SH-SY5Y (cell line): ENCODE measurements at regions not wholly inside any gene's neighbourhood (a gene's known extent, or its start where the extent isn't known, plus 50 kb on each side); places are given as distances from the start of the nearest gene placed in this dataset.

ENCODE experiments used
- GATA2 ChIP-seq: IDR thresholded peaks from 2 replicates; pipeline ENCODE4 v1.6.1; 2011; ENCODE audit warnings: mild to moderate bottlenecking, low read depth, low read length
- GATA3 ChIP-seq: IDR thresholded peaks from 2 replicates; pipeline ENCODE4 v1.6.1; 2011; ENCODE audit warnings: low read depth, mild to moderate bottlenecking, low read length, moderate library complexity

DNA sequence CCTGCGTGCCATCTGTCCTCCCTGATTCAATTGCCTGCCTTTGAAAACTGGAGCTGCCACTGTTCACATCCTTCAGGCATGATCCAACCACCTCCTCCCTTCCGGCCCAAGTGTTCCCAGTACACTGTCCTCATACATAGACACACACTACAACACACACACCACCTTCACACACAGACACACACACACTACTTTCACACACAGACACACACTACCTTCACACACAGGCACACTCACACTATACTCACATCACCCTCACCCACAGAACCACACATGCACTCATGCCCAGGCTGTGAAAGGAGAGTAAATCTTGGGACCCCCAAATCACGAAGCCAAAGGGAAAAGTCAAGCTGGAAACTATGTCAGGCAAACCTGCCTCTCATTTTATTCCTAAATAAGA is 109.4 kb upstream of the MYLIP start:
- TF ChIP-seq GATA2 = no peak
- TF ChIP-seq GATA3 = no peak

DNA sequence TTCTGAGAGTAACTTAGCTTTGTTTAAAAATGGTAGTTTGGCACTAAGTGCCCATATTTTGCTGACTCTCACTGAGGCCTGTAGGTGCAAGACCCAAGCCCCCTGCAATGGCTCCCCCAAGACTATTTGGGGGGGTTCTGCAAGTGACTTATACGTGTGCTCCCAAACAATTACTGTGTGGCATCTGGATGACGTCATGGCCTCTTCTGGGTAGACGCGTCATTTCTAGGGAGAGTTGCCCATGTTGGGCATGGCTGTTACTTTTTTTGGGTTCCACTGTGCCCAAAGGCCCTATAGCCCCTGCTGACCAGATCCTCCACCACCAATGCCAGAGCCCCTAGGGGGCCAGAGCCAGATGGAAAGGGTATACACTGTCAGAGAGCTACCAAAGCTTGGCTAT is 110.3 kb upstream of the MYLIP start:
- TF ChIP-seq GATA3 (no peak), GATA2 (no peak)

DNA sequence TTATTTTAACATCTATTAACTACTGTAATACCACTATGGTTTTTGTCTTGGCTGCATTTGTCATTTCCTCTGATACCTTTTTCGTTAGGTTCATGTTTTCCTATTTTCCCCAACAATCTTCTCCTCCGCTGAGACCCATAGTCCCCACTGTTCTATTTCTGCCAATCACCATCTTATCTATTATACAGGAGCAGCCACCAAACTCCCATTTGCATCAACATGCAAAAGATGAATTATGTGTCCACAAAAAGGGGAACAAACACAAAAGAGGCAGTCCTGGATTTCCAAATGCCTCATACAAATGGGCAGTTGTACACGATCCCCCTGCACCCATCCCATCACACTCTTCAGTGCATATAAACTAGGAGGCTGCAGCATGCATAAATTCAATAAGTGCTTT is 121.7 kb upstream of the MYLIP start:
- no peak for TF ChIP-seq GATA3
- no peak for TF ChIP-seq GATA2

DNA sequence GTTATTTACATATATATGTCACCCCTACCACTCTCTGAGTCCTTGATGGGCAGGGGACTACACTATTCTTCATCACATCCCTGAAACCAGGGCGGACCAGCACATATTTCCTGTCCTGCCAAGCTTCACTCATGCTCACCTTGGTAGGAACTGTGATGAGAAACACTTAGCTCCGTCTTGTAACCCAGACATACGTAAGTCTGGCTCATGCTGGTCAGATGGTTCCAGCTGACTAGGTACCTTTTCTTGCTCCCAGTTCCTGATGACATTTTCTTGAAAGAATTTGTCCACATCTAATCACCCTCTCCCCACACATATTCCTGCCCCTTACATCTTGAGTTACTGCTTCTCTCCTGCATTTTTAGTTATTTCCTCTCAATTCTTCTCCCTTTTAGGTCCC is 122.2 kb upstream of the MYLIP start:
- TF ChIP-seq GATA3 (no peak), GATA2 (no peak)

DNA sequence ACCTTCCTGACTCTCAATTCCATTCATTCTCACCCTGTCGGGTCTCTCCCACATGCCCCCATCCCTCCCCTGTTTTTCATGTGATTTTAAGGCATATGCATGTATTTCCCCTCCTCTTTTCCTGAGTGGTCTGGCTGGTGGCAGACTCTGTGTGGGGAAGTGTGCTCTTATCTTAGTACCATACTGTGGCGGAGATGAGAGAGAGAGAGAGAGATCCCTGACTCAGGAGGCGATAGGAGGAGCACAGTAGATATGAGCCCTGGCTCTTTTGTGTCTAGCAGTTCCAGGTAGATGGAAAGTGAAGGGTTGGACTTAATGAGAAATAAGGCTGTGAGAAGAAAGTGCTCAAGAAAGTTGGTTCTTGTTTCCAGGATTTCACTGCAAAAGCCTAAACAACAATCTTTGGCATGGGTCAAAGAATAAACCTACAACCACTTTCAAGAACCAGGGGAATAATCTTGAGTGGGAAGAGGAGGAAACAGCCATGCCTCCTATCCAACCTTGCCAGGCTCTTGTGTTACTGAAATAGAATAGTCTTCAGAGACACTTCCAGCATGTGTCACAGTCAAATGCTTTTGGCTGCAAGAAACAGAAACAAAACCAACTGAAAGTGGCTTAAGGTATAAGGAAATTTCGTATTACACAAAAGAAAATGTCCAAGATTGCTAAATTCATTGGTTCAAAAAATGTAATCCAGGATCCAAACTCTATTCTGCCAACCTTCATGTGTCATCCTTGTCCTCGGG is 123.8 kb upstream of the MYLIP start:
- TF ChIP-seq GATA2 (no peak), GATA3 (no peak)

DNA sequence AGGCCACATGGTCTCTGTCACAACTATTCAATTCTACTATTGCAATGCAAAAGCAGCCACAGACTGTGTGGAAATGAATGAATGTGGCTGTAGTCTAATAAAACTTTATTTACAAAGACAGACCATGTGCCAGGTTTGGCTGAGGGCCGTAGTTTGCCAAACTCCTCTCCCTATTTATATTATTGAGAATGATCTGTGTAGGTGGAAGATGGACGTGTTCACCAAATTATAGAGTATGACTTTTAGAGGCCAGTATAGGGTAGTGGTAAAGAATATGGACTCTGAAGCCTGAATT is 125.7 kb upstream of the MYLIP start:
- TF ChIP-seq GATA2 (no peak), GATA3 (no peak)

DNA sequence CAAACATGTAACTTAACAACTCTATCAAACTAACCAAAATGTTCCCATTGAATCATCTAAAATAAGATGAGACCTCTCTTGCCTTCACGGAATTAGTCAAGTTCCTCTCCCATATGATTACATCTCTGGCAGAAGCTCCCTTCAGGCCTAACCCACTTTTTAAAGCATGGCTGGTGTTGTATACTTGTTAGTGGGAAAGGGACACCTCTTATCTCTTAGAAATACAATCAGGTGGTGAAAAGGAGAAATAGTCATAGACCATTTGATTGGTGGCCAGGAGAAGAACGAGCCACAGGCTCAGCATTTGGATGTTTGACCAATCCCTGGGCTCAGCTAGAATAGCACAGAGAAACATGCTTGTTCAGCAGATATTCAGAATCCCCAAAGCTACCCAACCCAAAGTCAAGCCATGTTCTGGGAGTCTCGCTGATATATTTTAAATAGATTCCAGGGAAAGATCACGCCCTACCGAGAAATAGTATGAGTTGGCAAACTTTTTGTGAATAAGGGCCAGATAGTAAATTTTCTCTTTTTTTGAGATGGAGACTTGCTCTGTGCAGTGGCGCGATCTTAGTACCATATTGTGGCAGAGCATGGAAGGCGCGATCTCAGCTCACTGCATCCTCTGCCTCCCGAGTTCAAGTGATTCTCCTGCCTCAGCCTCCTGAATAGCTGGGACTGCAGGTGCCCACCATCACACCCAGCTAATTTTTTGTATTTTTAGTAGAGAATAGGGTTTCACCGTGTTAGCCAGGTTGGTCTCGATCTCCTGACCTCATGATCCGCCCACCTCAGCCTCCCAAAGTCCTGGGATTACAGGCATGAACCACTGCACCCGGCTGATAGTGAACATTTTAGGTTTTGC is 126.3 kb upstream of the MYLIP start:
- no peak for TF ChIP-seq GATA2
- TF ChIP-seq GATA3 = no peak

DNA sequence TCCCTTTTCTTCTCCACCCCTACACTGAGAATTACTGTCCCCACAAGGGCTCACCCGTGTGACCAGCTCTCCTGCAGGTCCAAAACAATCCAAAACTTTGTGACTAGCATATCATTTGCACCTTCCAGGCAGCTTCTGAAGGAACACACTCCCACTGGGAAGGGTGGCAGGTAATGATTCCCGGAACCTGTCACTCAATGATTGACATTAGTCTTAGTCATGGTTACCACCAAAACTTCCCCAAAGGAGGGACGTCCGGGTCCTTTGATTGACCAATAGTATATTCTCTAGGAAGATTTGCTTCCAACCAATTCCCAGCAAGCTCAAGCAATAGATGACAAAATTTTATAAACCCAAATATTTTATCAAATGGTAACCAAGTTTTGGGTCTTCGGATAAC is 127.7 kb upstream of the MYLIP start:
- no peak for TF ChIP-seq GATA2
- TF ChIP-seq GATA3 = no peak

DNA sequence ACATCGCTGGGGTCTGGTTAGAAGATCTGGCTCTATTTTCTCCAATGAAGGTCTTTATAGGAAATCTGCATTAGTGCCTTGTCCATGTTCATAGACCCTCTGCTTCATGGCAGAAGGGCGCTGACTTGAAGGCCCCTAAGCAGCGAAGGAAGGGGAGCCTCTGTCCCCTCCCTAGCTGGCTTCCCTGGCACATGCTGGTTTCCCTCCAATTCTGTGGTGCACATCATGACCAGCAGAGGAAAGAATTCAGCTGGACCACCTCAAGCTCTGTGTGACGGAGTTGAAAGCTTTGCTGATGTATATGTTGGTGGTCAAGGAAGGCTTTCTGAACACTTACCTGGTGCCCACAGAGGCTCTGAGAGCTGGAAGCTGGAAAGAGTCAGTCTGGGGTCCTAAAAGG is 129.7 kb upstream of the MYLIP start:
- TF ChIP-seq GATA3 = no peak
- no peak for TF ChIP-seq GATA2

DNA sequence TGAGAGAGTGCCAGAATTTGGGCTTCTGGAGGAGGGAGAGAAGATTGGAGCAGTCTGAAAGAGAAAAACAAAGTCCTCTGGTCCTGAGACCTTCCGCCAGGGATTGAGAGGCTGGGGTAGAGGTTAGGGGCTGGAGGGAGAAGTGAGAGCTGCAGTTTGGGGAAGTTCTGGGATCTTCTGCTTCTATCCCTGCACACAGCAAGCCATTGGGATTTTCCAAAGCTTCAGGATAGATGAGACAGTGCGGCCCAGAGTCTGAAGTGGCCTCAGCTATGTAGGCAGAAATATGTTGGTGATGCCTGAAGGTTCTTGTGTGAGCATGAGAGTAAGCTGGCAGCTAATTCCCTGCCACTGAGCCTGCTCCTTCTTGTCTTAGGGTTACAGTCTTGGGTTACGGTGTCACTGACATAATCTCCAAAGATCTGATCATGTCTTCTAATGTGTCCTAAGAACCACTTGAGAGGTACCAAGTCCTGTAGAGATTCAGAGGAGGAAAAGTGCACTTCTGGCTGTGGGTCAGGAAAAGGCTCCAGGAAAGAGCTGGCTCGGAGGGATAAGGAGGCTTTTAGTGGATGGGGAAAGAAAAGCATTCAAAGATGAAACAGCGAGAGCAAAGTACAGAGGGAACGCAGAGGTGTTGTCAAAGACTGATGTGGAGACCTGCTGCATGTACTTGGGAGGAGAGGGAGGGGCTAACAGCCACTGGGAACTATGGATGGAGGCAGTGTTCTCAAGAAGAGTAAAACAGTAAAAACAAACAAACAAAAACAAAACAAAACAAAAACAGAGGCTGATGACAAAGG is 131.1 kb upstream of the MYLIP start:
- TF ChIP-seq GATA2 (no peak), GATA3 (no peak)

DNA sequence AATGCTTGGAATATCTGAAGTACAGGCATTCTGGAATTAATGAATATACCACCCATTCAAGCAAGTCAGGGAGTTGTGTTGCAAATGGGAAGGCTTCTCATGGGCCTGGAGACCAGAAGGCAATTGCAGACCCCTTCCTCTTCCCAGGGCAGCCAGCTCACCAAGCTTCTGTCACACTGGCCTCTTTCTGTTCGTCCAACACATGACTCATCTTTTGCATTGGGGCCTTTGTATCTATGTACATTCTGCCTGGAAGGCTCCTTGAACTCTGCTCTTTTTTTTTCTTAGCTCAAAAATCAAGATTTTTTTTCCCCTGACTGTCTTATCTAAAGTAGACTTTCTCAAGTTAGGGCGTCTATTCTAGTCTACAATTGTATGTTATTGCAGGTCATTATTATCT is 132.9 kb upstream of the MYLIP start:
- TF ChIP-seq GATA2 = no peak
- TF ChIP-seq GATA3 = no peak

DNA sequence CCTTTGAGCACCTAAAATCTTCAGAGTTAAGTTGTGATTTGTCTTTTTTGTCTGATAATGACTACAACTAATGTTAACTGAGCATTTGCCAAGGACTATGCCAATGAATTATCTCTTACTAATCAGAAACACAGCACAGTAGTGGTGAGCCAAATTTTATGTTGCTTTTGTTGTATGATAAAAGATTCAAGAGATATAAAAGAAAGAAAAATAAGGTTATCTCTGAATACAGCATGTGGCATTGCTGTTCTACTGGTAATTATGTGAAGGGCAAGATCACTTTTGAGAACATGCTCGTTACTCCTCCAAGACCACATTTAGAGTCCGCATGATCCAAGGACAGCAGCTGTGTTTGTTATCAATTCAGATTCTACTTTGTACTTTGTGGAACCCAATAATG is 133.4 kb upstream of the MYLIP start:
- TF ChIP-seq GATA2 (no peak), GATA3 (no peak)

DNA sequence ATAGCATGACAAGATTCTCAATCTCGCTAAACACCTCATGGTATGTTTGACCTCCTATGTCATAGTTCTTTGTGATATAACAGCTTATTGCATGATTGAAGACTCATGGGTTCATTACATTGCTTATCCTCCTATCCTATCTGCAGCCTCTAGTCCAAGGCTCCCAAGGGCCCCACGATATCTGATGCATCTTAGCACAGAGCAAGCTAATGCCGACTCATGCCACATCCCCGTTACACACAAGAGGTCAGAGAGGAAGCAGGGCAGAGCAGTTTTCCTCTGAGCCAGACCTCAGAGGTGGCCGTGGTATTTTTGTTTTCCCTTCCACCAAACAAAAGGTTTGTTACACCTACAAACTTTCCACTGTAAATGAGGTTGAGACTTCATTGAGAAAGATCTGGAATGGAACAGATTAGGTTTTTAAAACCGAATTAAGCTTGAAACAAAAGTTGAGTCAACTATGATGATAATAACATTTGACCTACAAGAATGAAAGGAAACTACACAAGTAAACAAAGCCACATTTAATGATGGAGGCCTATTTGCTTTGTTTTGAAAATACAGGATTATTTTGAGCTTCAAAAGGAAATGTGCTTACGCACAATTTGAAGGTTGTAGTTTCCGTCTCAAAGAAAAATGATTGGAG is 133.9 kb upstream of the MYLIP start:
- TF ChIP-seq GATA3 (no peak), GATA2 (no peak)

DNA sequence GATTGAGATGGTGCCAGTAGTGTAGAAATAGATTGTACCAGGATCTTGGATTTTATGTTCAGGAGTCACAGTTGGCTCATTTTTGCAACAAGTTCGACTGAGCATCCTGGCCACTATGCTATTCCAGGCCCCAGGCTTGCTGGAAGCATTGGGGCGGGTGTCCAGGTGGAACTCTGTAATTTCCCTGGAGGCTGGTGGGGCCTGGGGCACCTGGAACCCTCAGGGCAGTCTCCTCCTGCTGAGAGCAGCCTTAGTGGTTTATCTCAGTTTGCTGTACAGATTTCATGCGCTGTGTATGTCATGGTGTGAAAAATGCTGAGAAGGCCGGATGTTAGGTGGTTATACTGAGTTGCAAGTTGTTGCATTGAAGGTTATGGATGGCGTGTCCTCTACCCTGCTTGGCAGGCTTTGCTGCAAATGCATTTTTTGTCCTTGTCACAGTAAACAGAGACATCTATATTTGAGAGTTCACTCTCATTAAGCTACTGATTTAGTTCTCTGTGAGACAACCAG is 135.1 kb upstream of the MYLIP start:
- TF ChIP-seq GATA2 (no peak), GATA3 (no peak)
